Gastroesophageal sphincter (tissue), 4 donors: ENCODE measurements at regions not wholly inside any gene's neighbourhood (a gene's known extent, or its start where the extent isn't known, plus 50 kb on each side); places are given as distances from the start of the nearest gene placed in this dataset.

Experiments used
- ATAC-seq: fragments of 150-250 bp; one replicate; pipeline ENCODE4 v1.9.1; 2016; ENCODE audit warnings: mild to moderate bottlenecking, moderate library complexity
- H3K27ac ChIP-seq, 4 donors: fragments of 200-600 bp; sonication (generic) in 3 of 4; 1 replicate in 3 of 4; 2 replicates in 1 of 4; pipeline ENCODE4 v1.5.1; 2016 to 2019
- H3K27me3 ChIP-seq: fragments of 200-600 bp; sonication (generic); one replicate; pipeline ENCODE4 v1.5.1; 2019
- H3K36me3 ChIP-seq, 2 donors: fragments of 200-600 bp; sonication (generic); one replicate each; pipeline ENCODE4 v1.5.1; 2019; ENCODE audit warnings: control low read depth in 1 of 2
- H3K4me1 ChIP-seq, 3 donors: fragments of 200-600 bp; sonication (generic); 1 replicate in 2 of 3; 2 replicates in 1 of 3; pipeline ENCODE4 v1.5.1; 2016 to 2019; ENCODE audit warnings: control low read depth in 2 of 3
- H3K4me3 ChIP-seq, 2 donors: fragments of 200-600 bp; sonication (generic); one replicate each; pipeline ENCODE4 v1.5.1; 2019; ENCODE audit warnings: mild to moderate bottlenecking in 1 of 2, moderate library complexity in 1 of 2
- H3K9me3 ChIP-seq, 3 donors: fragments of 200-600 bp; sonication (generic); one replicate each; pipeline ENCODE4 v1.5.1; 2017 to 2019; ENCODE audit warnings: control low read depth in 2 of 3
- EP300 ChIP-seq: sonication (generic); formaldehyde crosslinking; IDR thresholded peaks from one replicate; pipeline ENCODE4 v1.6.1; 2017; ENCODE audit warnings: antibody characterized with exemption, mild to moderate bottlenecking
- POLR2A ChIP-seq, 2 donors: fragments of 450-650 bp; IDR thresholded peaks; one replicate each; pipeline ENCODE4 v1.6.1; 2017; ENCODE audit warnings: antibody characterized with exemption in 2 of 2, mild to moderate bottlenecking in 2 of 2, moderate library complexity in 1 of 2
- POLR2AphosphoS5 ChIP-seq: sonication (generic); formaldehyde crosslinking; IDR thresholded peaks from one replicate; pipeline ENCODE4 v1.6.1; 2017; ENCODE audit warnings: antibody characterized with exemption
- WGBS, 2 donors: methylation state at CpG; one replicate each; pipeline ENCODE4 v1.1.5; 2018; ENCODE audit warnings: low coverage in 1 of 2; 5-methylcytosine and 5-hydroxymethylcytosine counted together
- TF ChIP-seq, protein P1 (sequence below), 4 experiments: fragments of 200-600 bp in 2 of 4; fragments of 450-650 bp in 2 of 4; sonication (generic) in 1 of 4; IDR thresholded peaks; one replicate each; pipeline ENCODE4 v1.5.1; 2017 to 2019; ENCODE audit warnings: antibody characterized with exemption in 4 of 4, mild to moderate bottlenecking in 2 of 4, moderate library complexity in 2 of 4

DNA sequence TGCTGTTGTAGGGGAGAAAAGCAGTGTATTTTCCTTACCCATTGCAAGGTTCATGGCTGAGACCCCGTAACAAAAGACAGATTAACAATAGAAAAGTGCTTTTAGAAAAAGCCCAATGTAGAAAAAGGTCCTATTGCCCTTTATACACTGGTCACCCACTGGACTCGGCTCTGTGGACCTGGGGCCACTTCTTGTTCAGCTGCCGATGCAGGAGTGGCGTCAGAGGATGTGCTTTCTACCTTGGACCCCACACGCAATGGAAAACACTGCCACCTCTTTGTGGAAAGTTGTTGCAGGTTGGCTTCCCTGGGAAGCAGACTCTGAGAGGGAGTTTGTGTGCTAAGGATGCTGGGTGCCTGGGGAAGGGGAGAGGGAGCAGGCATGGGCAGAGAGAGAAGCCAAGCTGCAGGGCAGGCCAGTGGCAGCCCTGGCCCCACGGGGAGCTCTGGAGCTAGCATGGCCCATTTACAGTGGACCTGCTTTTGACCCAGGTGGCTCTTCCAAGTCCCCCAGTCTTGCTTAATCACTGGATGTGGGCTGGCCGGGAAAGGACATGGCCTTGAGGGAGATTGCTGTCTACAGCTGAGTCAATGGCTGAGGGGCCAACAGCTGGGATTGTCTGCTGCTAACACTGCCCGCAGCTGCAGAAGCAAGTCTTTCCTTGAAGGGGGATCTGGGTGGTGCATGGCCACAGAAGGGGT is 142.9 kb downstream of the CDC5L start:
- H3K4me3 ChIP-seq: no peak overlapping the region
- H3K9me3 ChIP-seq: no peaks in the 10 kb centered on the region
- 83% methylated on average over 4 to 6 of the region's 8 CpGs for WGBS, 2 donors
- no peaks in the 10 kb centered on the region for H3K4me1 ChIP-seq
- no peak overlapping the region for H3K27ac ChIP-seq
- H3K27me3 ChIP-seq: peaks cover 23% of the 10 kb centered on the region
- no peak for ATAC-seq
- H3K36me3 ChIP-seq: no peaks in the 10 kb centered on the region
- TF ChIP-seq, protein P1, sequence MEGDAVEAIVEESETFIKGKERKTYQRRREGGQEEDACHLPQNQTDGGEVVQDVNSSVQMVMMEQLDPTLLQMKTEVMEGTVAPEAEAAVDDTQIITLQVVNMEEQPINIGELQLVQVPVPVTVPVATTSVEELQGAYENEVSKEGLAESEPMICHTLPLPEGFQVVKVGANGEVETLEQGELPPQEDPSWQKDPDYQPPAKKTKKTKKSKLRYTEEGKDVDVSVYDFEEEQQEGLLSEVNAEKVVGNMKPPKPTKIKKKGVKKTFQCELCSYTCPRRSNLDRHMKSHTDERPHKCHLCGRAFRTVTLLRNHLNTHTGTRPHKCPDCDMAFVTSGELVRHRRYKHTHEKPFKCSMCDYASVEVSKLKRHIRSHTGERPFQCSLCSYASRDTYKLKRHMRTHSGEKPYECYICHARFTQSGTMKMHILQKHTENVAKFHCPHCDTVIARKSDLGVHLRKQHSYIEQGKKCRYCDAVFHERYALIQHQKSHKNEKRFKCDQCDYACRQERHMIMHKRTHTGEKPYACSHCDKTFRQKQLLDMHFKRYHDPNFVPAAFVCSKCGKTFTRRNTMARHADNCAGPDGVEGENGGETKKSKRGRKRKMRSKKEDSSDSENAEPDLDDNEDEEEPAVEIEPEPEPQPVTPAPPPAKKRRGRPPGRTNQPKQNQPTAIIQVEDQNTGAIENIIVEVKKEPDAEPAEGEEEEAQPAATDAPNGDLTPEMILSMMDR (IDR thresholded peaks at IDR 0.05): no peak
- no peak for TF ChIP-seq POLR2AphosphoS5
- TF ChIP-seq POLR2A (IDR thresholded peaks at IDR 0.05): no peak
- TF ChIP-seq EP300: no peak

DNA sequence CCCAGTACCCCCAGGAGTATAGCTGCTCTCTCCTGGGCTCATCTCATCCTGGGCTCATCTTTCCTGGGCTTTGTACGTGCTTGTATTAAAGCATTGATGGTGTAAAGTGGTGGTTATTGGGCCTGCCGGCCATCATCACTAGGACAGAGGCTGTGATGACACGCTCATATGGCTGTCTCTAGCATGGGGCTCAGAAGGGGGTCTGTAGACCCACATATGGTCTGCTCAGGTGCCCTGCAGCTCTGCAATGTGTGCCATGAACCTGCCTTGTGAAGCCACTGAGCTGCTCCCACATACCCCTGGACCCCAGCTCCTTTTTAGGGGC is 143.4 kb downstream of the CDC5L start:
- Histone ChIP-seq H3K36me3 (no peaks in the 10 kb centered on the region), H3K27me3 (peaks cover 23% of the 10 kb centered on the region), H3K9me3 (no peaks in the 10 kb centered on the region), H3K4me3 (no peak overlapping the region), H3K4me1 (no peaks in the 10 kb centered on the region), H3K27ac (no peak overlapping the region)
- 100% methylated on average over 1 of the region's 3 CpGs; no CpG with 5 or more reads in 1 of the 2 donors for WGBS, 2 donors
- no peak for ATAC-seq
- no peak for TF ChIP-seq EP300
- no peak for TF ChIP-seq POLR2A (IDR thresholded peaks at IDR 0.05)
- TF ChIP-seq, protein P1 (IDR thresholded peaks at IDR 0.05): no peak
- no peak for TF ChIP-seq POLR2AphosphoS5

DNA sequence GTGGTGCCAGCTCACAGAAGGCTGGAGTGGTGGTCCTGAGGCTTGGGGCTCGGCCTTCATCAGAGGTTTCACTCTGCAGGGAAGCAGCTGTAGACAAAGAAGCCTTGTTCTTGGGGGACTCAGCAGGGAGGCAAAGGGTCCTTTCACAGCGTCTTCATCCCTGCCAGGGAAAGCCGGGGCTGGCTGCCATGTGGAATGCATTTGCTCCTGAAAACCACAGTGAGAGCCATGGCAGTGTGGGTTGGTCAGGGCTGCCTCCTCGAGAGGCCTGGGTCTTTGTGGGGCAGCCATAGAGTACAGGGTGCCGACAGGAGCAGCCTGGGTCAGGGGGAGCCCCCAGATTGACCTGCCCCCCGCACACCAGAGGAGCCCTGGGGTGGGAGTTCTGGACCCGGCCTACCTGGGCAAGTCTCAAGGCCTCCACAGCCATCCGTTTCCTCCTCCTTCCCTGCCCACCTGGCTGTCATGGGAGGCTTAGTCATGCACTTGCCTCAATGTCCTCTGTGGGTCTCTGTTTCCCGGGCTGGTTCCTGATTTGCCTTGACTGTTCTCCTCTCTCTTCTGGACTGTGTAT is 144.0 kb downstream of the CDC5L start:
- TF ChIP-seq EP300 (no peak), POLR2A (IDR thresholded peaks at IDR 0.05) (no peak), POLR2AphosphoS5 (no peak)
- TF ChIP-seq, protein P1 (IDR thresholded peaks at IDR 0.05): no peak
- H3K27me3 ChIP-seq: peaks cover 23% of the 10 kb centered on the region
- H3K9me3 ChIP-seq: no peaks in the 10 kb centered on the region
- no peak for ATAC-seq
- H3K4me1 ChIP-seq: no peaks in the 10 kb centered on the region
- no peak overlapping the region for H3K27ac ChIP-seq
- H3K4me3 ChIP-seq: no peak overlapping the region
- WGBS, 2 donors: 80 to 94% methylated on average over 1 to 2 of the region's 9 CpGs
- H3K36me3 ChIP-seq: no peaks in the 10 kb centered on the region

DNA sequence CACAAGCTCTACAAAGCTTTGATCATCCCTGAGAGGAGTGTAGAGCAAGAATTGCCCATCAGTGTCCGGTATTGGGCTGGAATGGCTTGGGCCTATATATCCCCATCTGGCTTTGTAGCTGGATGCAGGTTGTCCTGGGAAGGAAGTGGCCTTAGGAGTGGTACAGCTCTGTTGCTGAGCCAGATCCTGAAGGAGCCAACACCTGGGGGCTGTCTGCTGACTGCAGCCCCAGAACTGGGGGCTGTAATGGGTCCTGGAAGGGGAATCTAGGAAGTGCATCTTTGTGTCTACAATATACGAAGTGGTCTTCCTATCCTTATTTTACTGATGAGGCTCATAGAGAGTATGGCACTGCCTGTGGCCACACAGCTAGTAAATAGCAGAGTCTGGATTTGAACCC is 145.9 kb downstream of the CDC5L start:
- ATAC-seq: no peak
- TF ChIP-seq, protein P1 (IDR thresholded peaks at IDR 0.05): no peak
- no peak for TF ChIP-seq EP300
- no peak for TF ChIP-seq POLR2A (IDR thresholded peaks at IDR 0.05)
- no peak for TF ChIP-seq POLR2AphosphoS5
- H3K4me3 ChIP-seq: no peak overlapping the region

DNA sequence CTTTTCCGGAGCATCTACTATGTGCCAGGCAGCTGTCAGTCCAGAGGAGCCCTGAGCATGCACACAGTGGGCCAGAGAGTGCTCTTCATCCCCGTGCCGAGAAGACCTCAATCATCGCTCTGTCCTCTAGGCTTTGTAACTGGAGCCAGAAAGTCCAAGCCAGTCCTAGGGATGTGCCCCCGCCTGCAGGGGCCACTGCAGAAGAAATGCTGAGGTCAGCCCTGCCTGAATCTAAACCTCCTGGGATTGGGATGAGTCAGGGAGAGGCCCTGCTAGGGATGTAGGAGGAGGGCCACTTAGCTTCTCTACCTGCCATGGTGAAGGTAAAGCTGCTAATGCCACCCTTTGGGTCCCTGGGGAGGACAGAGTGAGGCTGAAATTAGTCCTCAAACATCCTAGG is 146.8 kb downstream of the CDC5L start:
- 80 to 100% methylated on average over 1 of the region's 5 CpGs for WGBS, 2 donors

More for the DNA sequence above, 145.9 kb downstream of the CDC5L start:
- WGBS, 2 donors: 83 to 86% methylated on average over 1 of the region's 2 CpGs
- no peaks in the 10 kb centered on the region for H3K9me3 ChIP-seq
- no peaks in the 10 kb centered on the region for H3K36me3 ChIP-seq
- H3K27ac ChIP-seq: no peak overlapping the region
- H3K27me3 ChIP-seq: peaks cover 12% of the 10 kb centered on the region
- no peaks in the 10 kb centered on the region for H3K4me1 ChIP-seq

More for the DNA sequence above, 146.8 kb downstream of the CDC5L start:
- no peak for ATAC-seq
- TF ChIP-seq POLR2AphosphoS5 (no peak), POLR2A (IDR thresholded peaks at IDR 0.05) (no peak), EP300 (no peak)
- TF ChIP-seq, protein P1 (IDR thresholded peaks at IDR 0.05): no peak
- Histone ChIP-seq H3K27ac (no peak overlapping the region), H3K36me3 (no peaks in the 10 kb centered on the region), H3K4me3 (no peak overlapping the region), H3K4me1 (no peaks in the 10 kb centered on the region), H3K9me3 (no peaks in the 10 kb centered on the region), H3K27me3 (peaks cover 5% of the 10 kb centered on the region)
